ENCODE measurements at regions not wholly inside any gene's neighbourhood (a gene's known extent, or its start where the extent isn't known, plus 50 kb on each side); places are given as distances from the start of the nearest gene placed in this dataset.

GRCh38 chr7:68334216-68334615 is 1264.1 kb upstream of the AUTS2 start:
- Histone ChIP-seq H3K27me3 (no peaks in the 10 kb centered on the region), H3K27ac (no peak overlapping the region), H3K9me3 (peaks cover 15% of the 10 kb centered on the region), H3K4me1 (no peaks in the 10 kb centered on the region), H3K4me3 (no peak overlapping the region), H3K36me3 (no peaks in the 10 kb centered on the region)
- no peak for DNase-seq (ENCODE audit: low spot score in 2 of 2)
- WGBS: 88% methylated on average over 3 of the region's 3 CpGs
- TF ChIP-seq POLR2AphosphoS5 (IDR thresholded peaks at IDR 0.05) (no peak), EP300 (IDR thresholded peaks at IDR 0.05) (no peak)

- DNase-seq (ENCODE audit: low spot score in 2 of 2): no peak
- TF ChIP-seq POLR2A (IDR thresholded peaks at IDR 0.05): no peak
- no peak for TF ChIP-seq CTCF (IDR thresholded peaks at IDR 0.05)
- no peak for TF ChIP-seq POLR2AphosphoS5 (IDR thresholded peaks at IDR 0.05)
- no peak for TF ChIP-seq EP300 (IDR thresholded peaks at IDR 0.05)
- Histone ChIP-seq H3K9me3 (peaks cover 15% of the 10 kb centered on the region), H3K27me3 (no peaks in the 10 kb centered on the region), H3K4me3 (no peak overlapping the region), H3K27ac (no peak overlapping the region), H3K4me1 (no peaks in the 10 kb centered on the region), H3K36me3 (no peaks in the 10 kb centered on the region)
- 81% methylated on average over 9 of the region's 9 CpGs for WGBS
Observed at GRCh38 chr7:68334636-68335272, 1263.5 kb upstream of the AUTS2 start.

DNA sequence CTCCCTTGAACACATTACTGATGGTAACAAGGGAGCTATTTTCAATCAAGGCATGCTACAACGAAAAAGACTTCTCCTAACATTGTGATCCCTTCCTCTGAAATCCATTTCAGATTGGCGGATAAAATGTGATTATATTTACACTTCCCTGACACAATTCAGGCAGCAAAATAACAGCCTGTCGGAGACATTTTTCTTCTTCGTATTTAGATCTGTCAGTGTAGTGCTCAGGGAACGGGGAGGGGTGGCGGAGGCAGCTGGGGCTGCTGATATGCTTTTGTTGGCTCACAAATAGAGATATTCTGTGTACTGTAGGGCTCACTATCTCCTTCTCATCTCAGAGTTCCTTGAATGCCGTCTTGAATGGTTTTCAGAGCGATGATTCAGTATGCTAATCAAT is 1261.7 kb upstream of the AUTS2 start:
- Histone ChIP-seq H3K4me3 (no peak overlapping the region), H3K27ac (no peak overlapping the region), H3K27me3 (no peaks in the 10 kb centered on the region), H3K9me3 (peaks cover 7% of the 10 kb centered on the region), H3K4me1 (no peaks in the 10 kb centered on the region), H3K36me3 (no peaks in the 10 kb centered on the region)
- DNase-seq (ENCODE audit: low spot score in 2 of 2): no peak
- TF ChIP-seq POLR2AphosphoS5 (IDR thresholded peaks at IDR 0.05): no peak
- no peak for TF ChIP-seq POLR2A (IDR thresholded peaks at IDR 0.05)
- TF ChIP-seq CTCF (IDR thresholded peaks at IDR 0.05): no peak
- no peak for TF ChIP-seq EP300 (IDR thresholded peaks at IDR 0.05)
- WGBS: 67% methylated on average over 8 of the region's 8 CpGs

GRCh38 chr7:68348401-68348800 is 1249.9 kb upstream of the AUTS2 start:
- no peak for DNase-seq (ENCODE audit: low spot score in 2 of 2)
- TF ChIP-seq POLR2AphosphoS5 (IDR thresholded peaks at IDR 0.05) (no peak), POLR2A (IDR thresholded peaks at IDR 0.05) (no peak), EP300 (IDR thresholded peaks at IDR 0.05) (no peak), CTCF (IDR thresholded peaks at IDR 0.05) (no peak)
- 83% methylated on average over 3 of the region's 3 CpGs for whole genome bisulfite sequencing
- Histone ChIP-seq H3K9me3 (no peaks in the 10 kb centered on the region), H3K36me3 (no peaks in the 10 kb centered on the region), H3K4me1 (no peaks in the 10 kb centered on the region), H3K27me3 (no peaks in the 10 kb centered on the region), H3K27ac (no peak overlapping the region), H3K4me3 (no peak overlapping the region)

GRCh38 chr7:68362745-68363518 is 1235.3 kb upstream of the AUTS2 start:
- no peaks in the 10 kb centered on the region for H3K27me3 ChIP-seq
- TF ChIP-seq POLR2AphosphoS5 (IDR thresholded peaks at IDR 0.05): no peak
- TF ChIP-seq EP300 (IDR thresholded peaks at IDR 0.05): no peak
- no peak for TF ChIP-seq CTCF (IDR thresholded peaks at IDR 0.05)
- TF ChIP-seq POLR2A (IDR thresholded peaks at IDR 0.05): no peak
- no peaks in the 10 kb centered on the region for H3K9me3 ChIP-seq
- 66% methylated on average over 7 of the region's 7 CpGs for WGBS
- H3K27ac ChIP-seq: no peak overlapping the region
- DNase-seq (ENCODE audit: low spot score in 2 of 2): no peak
- no peaks in the 10 kb centered on the region for H3K4me1 ChIP-seq
- no peaks in the 10 kb centered on the region for H3K36me3 ChIP-seq
- H3K4me3 ChIP-seq: no peak overlapping the region
